GM19438 (cell line): ENCODE measurements at regions not wholly inside any gene's neighbourhood (a gene's known extent, or its start where the extent isn't known, plus 50 kb on each side); places are given as distances from the start of the nearest gene placed in this dataset.

Experiments
- ATAC-seq: cut with Tn5 transposase; IDR thresholded peaks from one replicate; pipeline ENCODE4 v1.9.1; 2021; ENCODE audit warnings: low read depth; ENCODE audit not compliant: unreplicated experiment

GRCh38 chr2:14197293-14197692 lies 435.2 kb upstream of the LRATD1 start:
- ATAC-seq: no peak

GRCh38 chr2:14199040-14199439 lies 433.5 kb upstream of the LRATD1 start:
- no peak for ATAC-seq

DNA sequence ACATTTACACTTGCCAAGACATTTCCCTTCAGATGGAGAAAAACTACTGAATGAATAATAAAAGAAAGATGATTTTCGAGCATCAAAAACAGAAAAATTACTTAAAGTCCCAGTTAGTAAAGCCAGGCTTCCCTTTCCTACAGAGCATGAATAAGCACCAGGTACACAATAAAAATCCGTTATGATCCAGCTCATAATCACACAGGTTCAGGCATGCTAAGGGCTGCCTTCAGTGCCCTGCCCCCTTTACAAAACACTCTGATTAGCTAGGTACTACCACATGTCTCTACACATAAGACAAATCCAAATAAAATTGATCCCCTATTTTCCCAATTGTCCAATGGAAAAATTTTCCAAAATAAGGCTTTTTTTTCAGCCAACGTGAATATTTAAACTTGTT lies 413.2 kb upstream of the LRATD1 start:
- ATAC-seq: no peak

DNA sequence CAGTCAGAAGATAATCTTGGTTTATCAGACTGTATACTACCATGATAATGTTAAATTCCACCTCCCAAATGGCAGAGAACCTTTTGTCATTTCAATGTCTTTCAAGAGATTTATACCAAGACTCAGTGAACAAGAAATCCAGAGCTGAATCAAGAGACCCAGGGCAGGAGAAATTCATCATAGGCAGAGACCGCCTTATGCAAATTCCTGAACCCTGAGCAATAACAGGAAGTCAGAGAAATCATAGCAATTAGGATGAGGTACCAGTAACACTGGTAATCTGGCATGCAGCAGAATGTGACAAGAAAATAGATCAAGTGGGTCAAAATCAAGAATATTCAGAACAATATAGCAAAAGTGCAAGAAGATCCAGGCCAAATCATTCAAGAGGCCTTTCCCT lies 412.4 kb upstream of the LRATD1 start:
- no peak for ATAC-seq

- ATAC-seq: no peak
Measured at GRCh38 chr2:14221466-14221865, 411.1 kb upstream of the LRATD1 start.

DNA sequence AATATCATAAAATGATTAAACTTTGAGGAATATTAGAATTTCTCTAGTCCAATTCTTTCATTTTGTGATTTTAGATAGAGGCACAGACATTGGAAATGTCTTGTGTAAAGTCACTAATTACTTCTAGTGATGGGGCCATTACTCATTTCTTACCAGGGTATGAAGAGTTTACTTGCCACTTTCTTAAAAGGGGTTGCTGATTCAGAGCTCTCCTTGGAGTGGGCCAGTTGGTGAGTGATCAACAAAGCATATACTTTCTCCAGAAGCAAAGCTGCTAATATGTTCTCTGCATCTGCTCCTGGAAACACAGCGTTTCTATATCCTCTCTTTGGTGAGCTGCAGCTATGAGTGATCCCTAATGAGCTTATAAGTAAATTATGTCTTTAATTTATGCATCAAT lies 408.9 kb upstream of the LRATD1 start:
- no peak for ATAC-seq

- no peak for ATAC-seq
Measured at GRCh38 chr2:14231391-14231898, 401.1 kb upstream of the LRATD1 start.

GRCh38 chr2:14232217-14232616 lies 400.3 kb upstream of the LRATD1 start:
- no peak for ATAC-seq

DNA sequence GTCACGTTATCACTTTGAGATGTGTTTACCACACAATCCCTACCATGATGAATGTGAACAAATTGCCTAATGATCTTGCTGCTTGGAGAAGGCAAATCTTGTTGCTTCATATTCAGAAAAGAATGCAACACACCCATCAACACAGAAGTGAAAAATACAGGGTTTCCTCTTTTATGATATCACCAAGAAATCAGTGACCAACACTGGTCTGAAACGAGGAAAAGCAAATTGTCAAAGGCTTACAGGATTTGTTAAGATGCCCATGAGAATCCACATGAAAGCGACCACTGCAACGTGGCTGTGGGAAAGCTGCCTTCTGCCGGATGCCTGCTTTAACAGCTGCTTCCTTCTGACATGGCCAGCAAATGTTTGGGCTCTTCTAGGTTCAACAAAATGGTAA lies 397.6 kb upstream of the LRATD1 start:
- no peak for ATAC-seq

DNA sequence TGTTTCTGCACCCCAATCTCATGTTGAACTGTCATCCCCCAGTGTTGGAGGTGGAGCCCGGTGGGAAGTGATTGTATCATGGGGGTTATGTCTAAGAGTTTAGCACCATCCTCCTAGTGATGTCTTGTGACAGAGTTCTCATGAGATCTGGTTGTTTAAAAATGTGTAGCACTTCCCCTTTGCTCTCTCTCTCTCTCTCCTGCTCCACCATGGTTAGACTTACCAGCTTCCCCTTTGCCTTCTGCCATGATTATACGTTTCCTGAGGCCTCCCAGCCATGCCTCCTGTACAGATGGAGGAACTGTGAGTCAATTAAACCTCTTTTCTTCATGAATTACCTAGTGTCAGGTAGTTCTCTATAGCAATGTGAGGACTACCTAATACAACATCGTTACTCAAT lies 396.9 kb upstream of the LRATD1 start:
- no peak for ATAC-seq

DNA sequence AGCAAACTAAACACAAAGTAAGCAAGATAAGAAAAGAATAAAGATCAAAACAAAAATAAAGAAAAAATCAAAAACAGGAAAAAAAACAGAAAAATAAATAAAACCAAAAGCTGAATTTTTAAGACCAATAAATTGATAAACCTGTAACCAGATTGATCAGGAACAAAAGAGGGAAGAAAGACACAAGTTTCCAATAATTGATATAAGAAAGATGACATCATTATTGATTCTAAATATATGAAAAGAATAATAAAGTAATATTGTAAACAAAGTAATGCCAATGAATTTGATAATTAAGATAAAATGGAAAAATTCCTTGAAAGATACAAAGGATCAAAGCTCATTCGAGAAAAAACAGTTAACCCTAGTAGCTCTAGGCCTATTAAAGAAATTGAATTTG lies 394.6 kb upstream of the LRATD1 start:
- no peak for ATAC-seq

GRCh38 chr2:14239605-14240004 lies 392.9 kb upstream of the LRATD1 start:
- no peak for ATAC-seq

DNA sequence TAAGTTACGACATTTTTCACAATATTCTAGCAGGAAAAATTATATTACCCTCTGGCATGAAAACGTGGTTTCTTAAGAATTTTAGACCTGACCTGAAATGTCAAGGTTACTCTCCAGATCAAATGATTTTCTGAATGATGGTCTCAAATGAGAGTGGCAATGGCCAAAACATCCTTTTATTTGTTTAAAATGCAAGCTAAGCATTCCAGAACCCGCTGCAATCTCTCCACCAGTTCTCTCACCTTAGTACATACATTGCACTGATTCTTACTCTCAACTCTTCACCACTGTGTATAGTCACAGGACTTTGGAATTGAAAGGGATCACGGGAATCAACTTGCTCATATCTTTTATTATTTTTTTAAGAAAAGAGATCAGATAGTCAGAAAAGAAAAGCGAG lies 391.6 kb upstream of the LRATD1 start:
- ATAC-seq: no peak

DNA sequence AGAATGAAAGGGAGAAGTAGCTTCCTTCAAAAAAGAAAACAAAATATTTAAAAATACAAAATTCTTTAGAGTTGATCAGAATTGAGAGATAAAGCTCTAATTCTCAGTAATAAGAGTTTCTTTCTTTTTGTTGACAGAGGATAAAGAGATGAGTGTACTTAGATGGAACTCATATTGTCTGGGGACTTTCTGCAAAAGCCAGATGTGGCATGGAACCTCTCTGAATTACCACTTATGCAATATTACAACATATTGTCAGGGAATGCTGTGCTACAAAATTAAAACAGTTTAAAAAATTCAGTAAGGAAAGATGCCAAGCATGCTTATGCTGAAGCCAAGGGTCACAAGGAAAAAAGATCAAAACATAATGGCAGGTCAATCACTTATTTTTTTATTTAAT lies 386.6 kb upstream of the LRATD1 start:
- ATAC-seq: no peak

DNA sequence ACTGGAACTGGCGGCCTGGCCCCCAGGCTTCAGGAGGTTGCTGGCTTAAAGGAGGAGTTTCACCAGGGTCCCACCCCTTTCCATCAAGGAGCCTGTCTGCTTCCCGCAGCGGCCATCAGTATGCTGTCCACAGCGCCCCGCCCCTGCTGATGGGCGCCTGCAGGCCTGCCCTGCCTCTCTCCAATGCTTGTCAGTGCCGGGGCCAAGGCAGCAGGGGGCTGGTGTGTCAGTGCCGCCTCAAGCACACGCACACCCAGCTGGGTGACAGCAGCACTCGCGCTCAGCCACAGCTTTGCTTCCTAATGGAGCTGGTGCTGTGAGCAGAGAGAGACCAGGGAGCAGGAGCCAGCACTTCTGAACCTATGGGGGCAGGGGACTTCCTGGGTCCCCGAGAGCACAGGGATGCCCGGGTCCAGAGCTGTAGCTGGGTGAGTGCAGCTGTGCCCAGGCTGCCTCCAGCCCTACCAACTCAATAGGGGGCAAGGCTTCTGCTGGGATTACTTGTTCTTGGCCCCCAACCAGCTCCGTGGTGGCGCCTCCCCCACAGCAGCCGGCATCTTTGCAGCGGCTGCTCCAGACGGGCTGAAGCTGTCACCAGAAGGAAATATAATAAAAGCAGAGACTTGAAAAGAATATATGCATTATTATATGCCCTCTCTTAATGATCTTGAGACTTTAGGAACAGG lies 377.2 kb upstream of the LRATD1 start:
- ATAC-seq: no peak

GRCh38 chr2:14256890-14257289 lies 375.6 kb upstream of the LRATD1 start:
- ATAC-seq: no peak

- no peak for ATAC-seq
Measured at GRCh38 chr2:14257801-14258507, 374.6 kb upstream of the LRATD1 start.

DNA sequence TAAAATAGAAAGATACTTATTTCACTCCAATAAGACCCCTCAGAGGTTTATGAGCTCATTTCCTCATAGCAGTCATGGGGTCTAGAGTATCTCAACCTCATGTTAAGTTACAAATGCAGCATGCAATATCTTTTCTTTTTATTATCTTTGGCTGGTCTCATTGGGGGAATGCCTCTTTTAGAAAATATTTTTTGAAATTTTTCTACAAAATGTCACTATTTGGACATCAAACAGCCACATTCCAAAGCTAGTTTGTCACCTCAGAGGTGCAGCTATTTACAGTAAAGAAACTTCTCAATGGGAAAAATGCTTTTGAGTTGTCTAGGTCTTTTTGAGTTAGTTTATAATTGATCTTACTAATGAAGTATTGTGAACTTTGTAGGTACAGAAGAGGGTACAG lies 370.7 kb upstream of the LRATD1 start:
- no peak for ATAC-seq

DNA sequence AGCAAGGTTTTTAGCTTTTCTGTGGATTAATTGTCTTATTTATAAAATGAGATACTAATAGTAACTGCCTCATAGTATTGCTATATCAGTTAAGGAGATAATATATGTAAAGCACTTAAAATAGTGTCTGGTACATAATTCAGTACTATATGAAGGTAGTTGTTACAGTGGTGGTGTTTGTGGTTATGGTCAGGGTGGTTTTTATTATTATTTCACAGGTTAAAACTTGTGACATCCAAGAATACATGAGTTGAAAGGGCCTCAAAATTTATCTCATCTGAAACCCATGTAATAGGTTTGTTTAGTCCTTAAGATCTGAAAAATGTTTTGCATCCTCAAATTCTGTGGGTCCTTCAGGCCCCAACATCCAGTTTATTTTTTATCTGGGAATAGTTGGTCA lies 369.5 kb upstream of the LRATD1 start:
- ATAC-seq: no peak

DNA sequence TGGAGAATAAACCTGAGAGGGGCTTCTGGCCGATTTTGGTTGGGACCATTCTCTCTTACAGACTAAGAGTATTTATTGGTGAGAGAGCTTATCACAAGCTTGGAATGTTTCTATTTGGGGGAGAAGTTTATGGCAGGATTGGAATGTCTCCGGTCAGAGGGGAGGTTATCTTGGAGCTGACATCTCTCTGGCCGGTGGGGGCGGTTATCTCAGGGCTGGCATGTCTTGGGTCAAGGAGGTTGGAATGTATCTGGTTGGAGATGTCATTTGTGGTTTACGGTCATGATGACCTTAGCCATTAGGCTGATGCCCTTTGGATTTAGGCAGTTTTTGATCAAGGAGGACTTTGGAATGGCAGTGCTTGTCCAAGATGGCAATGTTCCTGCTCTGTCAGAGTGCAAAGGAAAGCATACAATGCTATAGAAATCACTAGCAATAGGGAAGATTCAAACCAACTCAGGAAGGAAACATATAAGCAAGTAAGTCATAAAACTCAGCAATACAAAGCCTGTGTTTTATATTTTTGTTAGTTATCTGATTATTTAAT lies 362.4 kb upstream of the LRATD1 start:
- no peak for ATAC-seq

DNA sequence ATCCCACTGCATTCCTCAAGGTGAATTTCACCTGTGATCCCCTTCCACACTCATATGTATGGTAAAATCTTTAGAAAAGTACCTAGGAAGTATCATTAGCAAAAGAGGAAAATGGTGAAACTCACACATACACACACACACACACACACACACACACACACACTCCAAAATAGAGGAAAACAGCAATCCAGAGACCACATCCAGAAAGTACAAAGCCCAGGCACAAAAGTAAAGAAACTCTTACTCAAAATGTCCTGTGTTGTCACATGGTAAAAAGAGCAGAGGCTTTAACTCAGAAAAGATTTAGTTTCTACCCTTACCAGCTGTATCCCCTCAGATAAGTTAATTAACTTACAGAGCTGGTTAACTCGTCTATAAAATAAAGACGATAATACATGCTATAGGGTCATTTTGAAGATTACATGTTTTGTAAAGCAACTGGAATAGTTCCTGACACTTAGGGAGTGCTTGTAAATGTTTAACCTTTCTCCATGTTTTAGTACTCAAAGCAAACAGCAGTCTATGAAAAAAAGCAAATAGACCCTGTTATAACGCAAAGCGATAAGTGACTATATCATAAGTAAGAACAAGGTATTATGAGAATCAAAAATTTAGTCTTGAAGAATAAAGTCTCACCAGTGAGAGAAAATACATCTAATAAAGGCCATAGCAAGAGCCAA lies 360.0 kb upstream of the LRATD1 start:
- ATAC-seq: no peak
